ENCODE measurements at regions not wholly inside any gene's neighbourhood (a gene's known extent, or its start where the extent isn't known, plus 50 kb on each side); places are given as distances from the start of the nearest gene placed in this dataset.

DNA sequence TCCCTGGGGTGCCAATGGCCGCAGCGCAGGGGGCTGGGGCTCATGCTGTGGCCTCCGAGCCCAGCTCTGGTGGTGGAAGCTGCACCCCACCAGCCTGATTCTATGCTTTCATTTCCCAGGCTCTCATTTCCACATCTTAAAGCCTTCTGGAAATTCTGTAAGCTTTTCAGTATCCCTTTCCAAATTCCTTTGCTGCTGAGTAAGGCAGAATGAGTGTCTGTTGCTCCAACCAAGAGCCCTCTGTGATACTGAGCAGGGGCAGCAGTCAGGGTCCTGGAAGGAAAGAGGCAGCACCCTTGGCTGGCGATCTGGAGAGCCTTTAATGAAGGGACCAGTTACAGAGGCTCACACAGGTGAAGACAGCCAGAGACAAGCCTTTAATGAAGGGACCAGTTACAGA lies 79.5 kb upstream of the FOXF1 start:
- no peak for DNase-seq

DNA sequence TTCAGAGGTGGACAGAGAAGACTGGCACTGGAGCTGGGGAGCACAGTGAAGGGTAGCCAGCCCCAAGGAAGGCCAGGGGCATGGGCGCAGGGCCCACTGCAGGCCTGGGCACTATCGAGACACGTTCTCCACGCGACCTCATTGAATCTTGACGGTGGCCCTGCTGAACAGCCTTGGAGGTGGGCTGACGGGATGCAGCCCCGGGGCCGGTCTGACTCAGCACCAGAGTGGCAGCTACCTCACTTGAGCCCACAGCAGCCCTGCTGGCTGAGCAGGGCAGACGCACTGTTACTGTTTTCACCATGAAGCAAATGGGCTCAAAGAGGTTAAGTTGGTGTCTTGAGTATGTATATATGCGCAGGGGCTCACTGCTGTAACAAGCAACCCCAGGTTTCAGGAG lies 78.8 kb upstream of the FOXF1 start:
- DNase-seq = no peak

DNA sequence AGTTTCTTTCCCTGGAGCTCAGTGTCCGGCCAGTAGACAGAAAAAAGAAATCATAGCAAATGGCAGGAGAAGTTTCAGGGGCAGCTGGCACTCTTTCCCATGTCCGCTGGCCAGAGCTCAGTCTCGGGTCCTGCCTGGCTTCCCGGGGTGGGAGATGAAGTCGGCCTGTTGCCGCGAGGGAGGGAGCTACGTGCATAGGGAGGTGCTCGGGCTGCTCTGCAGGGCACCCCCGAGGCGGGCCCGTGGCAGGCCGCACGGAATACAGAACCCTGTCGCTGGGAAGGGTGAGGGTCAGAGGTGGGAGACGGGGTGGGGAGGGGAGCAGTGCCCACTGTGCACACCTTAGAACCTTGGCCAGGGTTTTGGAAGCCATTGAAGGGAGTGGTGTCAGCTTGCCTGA lies 78.3 kb upstream of the FOXF1 start:
- no peak for DNase-seq

DNA sequence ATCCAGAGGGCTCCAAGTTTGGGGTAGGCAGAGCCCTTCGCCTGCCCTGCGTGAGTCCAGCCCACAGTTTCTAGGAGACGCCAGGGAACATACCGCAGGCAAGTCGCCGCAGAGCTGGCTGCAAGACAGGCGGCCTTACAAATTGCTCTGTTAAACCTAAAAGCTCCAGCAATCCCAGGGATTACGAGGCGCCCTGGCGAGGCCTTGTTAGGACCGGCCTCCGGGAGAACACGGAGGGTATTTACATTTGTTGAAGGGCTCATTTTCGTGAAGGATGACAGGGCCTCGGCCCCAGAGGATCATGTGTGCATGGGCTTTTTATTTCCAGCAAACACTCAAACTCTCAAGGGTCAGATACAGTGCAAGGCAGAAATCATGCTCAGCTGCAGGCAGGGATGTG lies 77.6 kb upstream of the FOXF1 start:
- no peak for DNase-seq

DNA sequence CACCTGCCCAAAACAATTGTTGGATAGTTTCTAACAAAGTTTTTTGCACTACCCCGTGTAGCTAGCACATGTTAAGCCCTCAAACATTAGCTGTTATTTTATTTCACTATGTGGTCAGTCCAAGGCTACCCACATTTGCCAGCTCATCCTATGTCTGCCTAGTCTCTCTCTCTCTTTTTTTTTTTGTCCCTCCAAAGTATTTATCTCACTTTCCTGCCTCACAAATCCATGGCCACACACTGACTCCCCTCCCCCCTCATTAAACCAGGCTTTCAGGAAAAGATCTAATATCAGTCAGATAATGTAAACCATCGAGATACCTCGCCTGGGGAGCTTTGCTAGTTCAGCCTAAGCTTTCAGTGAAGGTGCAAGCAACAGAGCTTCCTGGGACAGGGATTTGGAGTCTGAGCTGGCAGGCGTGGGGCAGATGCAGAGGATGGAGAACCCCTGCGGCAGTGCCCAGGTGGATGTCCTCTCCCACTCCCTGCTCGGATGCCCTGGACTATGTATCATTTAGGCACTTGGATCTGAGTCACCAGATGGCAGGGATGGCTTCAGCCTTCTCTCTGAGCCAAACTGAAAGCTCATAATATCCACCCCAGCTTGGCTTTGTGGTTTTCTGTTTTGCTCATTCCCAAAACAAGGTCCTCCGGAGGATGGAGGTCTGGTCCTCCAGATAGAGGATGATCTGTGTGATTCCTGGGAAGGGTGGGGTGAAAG lies 73.7 kb upstream of the FOXF1 start:
- no peak for DNase-seq

DNA sequence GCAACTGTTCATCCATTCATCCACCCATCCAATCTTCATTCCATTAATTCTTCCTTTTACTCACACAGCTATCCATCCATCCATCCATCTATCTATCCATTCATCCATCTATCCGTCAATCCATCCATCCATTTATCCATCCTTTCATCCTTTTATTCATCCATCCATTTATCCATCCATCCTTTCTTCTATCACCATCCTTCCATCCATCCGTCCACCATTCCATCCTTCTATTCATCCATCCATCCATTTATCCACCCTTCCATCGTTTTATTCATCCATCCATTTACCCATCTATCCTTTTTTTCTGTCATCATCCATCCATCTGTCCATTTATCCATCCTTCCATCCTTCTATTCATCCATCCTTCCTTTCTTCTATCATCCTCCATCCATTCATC lies 73.0 kb upstream of the FOXF1 start:
- DNase-seq = no peak

DNA sequence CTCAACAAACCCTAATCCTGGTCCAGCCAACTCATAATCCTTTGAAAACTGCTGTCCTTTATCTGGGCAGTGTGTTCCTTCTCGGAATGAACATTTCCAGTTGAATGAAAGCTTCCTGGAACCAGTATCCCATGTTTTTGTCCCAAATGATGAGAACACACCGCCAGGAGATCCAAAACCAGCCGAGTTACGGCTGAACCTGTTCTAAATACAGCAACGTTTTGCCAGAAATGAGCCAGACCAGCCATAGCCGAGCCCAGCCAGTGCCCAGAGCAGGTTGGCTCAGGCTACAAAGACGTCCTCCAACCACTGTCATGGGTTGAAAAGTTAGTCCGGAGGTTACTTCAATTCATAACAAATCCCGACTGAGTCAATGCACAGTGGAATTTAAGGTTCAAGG lies 67.6 kb upstream of the FOXF1 start:
- DNase-seq = no peak

DNA sequence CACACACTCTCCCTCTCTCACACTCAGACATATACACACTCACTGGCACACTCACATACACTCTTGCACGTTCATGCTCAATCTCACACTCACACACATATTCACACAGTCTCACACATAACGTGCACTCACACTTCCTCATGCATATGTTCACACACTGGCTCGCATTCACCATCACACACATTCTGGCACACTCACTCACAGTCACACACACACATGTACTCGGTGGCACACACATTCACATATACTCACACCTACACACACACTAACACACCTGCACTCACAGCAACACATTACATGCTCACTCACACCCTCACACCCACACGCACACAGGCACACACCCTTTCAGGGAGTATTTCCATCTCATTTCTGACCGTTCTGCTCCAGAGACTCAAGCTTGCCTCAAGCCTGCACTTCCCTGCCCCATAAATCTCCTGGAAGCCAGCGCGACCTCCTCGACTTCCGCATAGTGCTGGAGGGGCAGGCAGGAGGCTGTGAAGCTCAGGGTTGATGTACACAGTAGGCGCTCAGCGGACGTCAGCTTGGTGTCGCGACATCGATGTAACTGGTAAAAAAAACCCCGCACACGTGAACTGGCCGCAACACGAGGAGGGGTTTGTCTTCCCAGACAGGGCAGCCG lies 66.7 kb upstream of the FOXF1 start:
- no peak for DNase-seq

DNA sequence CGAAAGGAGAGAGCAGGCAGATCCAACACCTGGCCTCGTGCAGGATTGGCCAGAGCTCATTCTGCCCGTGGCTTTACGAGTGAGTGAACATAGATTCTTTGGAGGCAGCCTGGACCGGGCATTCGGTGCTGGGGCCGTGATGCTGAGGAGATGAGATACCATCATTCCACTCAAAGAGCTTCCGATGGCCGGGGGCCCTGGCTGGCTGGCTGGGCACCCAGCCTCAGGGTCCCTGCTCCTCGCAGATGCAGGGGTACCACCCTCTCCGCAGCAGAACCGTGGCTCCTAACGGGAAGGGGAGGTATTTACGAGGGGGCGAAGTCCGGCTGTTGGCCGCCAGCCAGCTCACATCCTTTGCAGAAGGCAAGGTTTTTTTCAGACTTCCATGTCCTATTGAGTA lies 66.1 kb upstream of the FOXF1 start:
- DNase-seq = no peak

DNA sequence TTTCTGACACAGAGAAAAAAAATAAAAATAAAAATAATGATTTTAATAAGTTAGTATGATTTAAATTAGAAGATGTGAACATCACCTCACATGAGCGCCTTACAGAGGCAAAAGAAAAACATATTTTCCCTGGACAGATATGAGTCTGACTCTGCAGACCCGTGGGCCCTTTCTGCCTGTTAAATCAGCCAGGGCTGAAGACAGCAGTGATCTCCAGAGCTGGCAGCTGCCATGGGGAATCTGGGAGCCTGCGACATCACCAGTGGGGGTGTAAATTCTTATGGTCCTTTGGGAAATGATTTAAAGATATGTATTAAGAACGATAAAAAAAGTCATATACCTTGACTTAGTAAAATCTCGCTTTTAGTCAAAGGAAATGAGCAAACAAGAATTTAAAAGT lies 65.7 kb upstream of the FOXF1 start:
- no peak for DNase-seq

DNA sequence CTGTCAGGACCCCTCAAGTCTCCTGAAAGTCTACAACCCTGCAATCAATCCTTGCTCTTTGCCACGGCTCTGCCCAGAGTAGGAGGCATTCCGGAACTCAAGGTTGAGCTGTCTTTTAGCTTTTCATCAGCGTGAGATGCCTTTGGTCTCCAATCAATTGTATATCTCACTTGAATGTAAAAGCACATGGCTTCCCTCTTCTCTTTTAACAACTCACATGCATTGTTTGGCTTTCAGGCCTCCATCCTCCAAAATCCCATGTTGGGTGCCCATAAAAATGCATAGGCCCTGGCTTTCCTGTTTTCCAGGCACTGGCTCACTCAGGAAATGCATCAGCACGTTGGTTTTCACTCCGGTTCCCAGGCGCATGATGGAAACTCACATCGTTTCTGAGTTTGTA lies 64.0 kb upstream of the FOXF1 start:
- DNase-seq = no peak

DNA sequence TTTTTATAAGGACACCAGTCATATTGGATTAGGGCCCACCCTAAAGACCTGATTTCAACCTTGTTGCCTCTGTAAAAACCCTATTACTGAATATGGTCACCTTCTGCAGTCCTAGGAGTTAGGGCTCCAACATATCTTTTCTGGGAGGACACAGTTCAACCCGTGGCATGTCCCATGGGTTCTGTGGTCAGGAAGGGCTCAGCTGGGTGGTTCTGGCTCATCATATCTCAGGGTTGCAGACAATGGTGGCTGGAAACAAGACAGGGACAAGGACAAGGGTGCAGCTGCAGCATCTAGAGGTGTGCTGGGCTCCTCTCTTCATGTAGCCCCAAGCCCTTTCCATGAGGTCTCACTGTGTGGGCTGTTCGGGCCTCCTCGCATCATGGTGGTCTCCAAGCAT lies 63.1 kb upstream of the FOXF1 start:
- no peak for DNase-seq

DNA sequence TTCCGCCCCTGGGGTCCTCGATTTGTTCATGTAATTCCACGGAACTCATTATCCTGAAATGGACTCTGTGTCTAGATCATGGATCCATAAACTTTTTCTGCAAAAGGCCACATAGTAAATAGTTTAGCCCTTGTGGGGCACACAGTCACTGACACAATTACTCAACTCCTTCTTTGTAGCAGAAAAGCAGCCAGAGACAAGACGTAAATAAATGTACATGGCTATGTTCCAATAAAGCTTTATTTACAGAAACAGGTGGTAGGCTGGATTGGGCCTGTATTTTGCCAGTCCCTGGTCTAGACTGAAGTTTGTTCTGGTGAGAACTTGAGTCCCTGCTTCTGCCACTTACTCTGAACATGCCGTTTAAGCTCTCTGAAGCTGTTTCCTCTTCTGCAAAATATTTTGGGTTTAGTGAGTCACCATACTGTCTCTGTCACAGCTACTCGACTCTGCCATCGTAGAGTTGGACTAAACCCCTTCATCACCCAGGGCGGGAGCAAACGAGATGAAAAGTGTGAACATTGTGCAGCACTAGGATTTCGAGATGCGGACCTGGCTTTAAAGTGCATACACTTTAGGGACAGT lies 61.9 kb upstream of the FOXF1 start:
- DNase-seq = no peak

DNA sequence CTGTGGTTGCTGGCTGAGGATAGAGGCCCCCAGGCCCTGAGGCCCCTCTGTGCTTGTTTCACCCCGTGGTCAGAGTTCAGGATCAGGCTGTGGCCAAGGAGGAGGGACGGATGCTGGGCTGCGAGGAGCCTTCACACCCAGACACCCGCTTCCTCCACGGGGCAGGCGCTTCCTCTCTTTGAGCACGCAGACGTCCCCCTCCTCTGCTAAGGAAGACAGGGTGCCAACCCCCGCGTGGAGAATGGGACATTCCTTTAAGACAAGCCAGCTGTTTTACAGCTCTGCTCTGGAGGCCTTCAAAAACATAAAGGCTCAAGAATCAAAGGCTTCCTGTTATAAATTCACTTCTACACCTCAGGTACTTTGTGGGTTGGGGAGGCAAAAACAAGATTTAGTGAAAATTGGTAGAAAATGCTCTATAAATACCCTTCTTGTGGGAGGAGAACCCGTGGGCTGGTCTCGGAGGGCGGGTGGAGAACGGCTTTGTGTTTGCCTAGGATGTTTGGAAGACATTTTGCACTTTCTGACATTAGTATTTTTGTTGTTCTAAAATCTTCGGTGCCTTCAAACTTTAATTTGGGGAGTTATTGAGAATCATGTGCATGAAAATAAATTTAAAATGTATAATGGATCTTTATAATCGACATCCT lies 60.8 kb upstream of the FOXF1 start:
- DNase-seq = no peak

DNA sequence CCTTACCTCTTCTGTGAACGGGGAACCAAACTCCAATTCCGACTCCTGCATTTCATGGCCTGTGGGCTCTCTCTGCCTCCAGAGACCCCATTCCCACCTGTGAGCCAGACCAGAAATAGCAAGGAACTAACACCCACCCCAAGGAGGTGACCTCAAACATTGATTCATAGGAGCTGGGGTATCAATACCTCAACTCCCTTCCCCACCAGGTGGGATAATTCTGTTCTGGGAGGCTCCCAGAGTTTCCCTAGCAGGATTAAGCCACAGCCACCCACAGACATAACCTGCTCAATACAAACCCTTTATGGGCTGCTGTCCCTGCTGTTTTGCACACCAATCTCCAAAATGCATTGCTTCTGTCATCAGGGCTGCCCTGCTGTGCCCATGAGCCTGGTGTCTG lies 59.6 kb upstream of the FOXF1 start:
- DNase-seq = no peak

DNA sequence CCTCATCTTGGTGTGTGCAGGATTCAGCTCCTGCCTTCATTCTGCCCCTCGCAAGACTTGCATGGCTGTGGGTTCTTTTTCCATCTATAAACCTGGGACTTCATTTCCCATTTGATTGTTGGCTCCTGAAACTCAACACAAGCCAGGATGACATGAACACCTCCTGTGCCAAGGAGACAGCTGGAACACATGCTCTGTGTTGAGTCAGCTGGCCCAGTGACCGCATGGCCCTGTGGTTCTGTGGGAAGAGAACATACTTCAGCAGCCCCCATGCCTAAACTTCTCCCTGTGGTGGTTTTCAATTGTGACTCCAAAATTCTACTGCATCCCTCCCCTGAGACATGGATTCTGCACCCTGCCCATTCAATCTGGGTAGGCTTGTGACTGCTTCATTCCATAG lies 57.9 kb upstream of the FOXF1 start:
- no peak for DNase-seq

DNA sequence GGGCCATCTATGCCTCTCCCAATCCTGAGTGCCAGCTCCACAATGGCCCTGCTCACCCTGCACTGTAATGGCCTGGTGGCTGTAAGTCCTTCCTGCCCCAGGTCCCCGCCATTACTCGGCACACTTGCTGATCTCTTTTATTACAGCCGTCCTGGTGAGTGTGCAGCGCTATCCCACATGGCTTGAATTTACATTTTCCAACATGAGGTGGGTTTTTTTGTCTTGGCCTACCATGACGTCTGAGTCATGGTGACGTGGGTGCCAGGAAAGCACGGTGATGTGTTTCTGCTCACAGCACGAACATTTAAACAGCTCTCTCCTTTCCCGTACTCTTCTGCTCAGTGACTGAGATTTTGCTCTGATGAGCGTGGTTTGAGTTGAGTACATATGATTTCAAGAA lies 55.2 kb upstream of the FOXF1 start:
- no peak for DNase-seq

DNA sequence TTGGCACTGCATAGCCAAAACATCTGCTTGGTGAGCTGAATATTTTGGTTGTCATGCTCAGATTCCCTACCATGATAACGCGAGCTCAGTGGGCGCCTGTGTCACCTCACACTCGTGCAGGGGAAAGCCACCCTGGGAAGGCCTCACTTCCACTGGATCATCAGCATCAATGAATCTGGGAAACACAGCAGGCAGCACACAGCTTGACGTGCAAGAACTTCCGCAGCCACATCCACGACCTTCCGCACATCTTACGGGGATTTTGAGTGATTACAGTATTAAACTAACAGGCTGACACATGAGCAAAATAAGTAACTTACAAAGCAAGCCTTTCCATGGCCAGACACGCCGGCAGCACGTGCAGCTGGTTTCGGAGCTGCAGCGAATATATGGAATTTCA lies 54.7 kb upstream of the FOXF1 start:
- DNase-seq = no peak

DNA sequence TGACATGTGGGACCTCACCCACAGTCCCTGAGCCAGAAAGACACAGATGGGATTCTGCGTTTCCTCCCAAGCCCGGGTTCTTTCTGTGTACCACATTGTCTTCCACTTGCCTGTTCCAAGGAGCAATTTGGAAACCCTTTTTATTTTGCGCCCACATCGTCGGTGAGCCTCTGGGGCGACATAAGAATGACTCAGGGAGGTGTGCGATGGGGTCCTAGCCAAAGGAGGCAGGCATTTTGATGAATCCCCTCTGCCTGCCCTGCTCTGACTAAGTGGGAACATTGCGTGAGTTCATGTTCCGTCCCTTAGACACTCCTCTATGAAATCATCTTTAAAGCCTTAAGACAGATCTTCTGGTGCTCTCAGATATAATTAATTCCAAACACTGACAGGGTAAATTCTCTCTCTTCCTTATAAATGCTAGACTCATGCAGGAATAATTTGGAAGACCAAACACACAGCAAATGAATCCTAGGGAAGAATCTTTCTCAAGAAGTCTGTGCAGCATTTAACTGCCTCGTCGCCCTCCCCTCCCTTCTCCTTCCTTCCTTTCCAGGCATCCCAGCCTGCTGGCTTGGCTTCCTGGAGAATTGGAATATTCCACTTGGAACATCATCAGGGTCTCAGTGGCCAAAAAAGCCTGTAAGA lies 52.7 kb upstream of the FOXF1 start:
- no peak for DNase-seq

DNA sequence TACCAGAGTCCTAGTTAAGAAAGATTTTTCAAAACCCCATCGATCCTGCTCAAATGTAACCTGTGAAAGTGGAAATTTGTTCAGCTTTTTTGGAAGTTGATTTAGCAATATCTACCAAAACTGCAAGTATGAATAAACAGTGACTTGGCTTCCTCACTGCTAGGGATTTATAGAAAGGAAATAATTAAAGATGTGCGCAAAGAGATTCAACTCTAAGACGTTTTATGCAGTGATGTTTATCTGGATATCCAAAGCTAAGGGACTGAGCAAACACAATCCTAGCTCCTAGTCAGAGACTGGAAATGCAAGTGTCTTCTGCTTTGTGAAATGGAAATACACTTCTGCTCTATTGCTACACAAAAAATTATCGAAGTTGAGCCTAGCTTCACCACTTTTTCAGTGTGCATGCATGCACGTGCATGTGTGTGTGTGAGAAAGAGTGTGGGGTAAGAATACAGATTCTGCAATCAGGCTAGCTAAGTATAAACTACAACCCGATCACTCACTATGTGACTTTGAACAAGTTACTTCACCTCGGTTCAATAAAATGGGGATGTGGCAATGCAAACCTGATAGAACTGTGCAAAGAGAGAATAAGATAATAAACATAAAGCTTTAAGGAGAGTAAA lies 52.1 kb upstream of the FOXF1 start:
- DNase-seq = no peak

DNA sequence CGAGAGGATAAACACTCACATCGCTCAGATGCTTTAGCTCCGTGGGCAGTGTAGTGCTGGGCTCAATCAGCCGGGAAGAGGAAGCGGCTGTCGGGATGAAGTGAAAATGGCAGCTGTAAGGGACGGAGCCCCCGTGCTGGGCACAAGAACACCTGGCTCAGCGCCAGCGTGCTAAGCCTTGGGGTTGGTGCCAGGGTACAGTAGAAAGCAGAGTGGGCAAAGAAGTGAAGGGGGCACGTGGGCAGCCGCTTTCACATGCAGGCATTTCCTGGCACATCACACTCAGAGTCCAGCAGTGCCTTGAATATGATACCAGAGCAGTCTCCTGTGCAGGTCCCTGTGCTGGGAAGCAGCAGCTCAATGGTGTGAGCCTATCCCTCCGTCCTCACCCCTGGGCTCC lies 51.1 kb upstream of the FOXF1 start:
- DNase-seq = no peak

Measured in activated naive CD4-positive, alpha-beta T cell treated with anti-CD3 and anti-CD28 coated beads, Interleukin-2, amount 50 U/mL, for 16 hours (primary cell).